HG02973 (cell line): ENCODE measurements at regions not wholly inside any gene's neighbourhood (a gene's known extent, or its start where the extent isn't known, plus 50 kb on each side); places are given as distances from the start of the nearest gene placed in this dataset.
"Not testable (repeated sequence)": the region's sequence is repeated elsewhere in the genome, so short reads cannot be mapped to it uniquely, and the experiment has no call there.

ENCODE experiments used
- ATAC-seq: cut with Tn5 transposase; IDR thresholded peaks from one replicate; pipeline ENCODE4 v1.9.1; 2021; ENCODE audit warnings: moderate library complexity; ENCODE audit not compliant: unreplicated experiment

DNA sequence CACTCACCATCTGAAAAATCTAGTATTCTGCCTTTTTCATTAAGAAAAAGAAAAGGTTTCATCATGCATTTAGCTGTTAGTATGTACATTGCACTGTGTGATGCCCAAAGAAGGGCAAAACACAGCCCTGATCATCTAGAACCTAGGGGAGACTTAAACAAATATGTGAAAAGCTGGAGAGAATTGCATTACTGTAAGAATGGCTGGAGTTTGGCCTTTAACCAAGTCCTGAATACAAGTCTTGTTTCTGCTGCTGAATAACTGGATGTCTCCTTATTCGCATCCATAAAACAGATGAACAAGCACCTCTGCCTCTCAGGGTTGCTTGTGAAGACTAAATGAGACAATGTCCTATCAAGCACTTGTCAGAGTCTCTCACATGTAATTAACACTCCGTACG, 233.4 kb upstream of the LRTM1 start:
- ATAC-seq: no peak

GRCh38 chr3:55160241-55160983, 232.6 kb upstream of the LRTM1 start:
- peak; percentile 85 for ATAC-seq

- no peak for ATAC-seq
These were observed 231.9 kb upstream of the LRTM1 start for GRCh38 chr3:55159711-55160110.

- ATAC-seq: no peak
These were observed 231.2 kb upstream of the LRTM1 start for GRCh38 chr3:55159016-55159415.

- ATAC-seq: no peak
These were observed 230.5 kb upstream of the LRTM1 start for GRCh38 chr3:55158345-55158744.

GRCh38 chr3:55157731-55158130, 229.9 kb upstream of the LRTM1 start:
- ATAC-seq: no peak

GRCh38 chr3:55156851-55157650, 229.2 kb upstream of the LRTM1 start:
- ATAC-seq: no peak

GRCh38 chr3:55147856-55148720, 220.2 kb upstream of the LRTM1 start:
- no peak for ATAC-seq

DNA sequence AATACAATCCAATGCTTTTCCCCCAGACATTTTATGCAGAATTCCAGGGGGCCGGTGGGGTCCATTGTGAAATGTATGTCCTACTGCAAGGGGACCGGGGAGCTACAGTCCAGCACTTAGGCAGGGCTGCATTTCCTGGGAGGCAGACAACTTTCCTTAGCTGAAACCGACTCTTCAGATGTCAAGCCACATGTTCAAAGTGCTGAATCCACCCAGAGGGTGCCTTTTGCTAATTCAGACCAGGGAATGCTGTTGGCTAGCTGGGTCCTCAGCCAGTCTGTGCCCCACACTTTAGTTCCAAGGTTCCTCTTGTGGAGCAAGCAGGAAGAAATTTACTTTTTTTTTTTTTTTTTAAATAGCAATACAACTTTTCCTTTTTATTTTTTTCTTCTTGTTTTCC, 219.5 kb upstream of the LRTM1 start:
- no peak for ATAC-seq

GRCh38 chr3:55146216-55146615, 218.4 kb upstream of the LRTM1 start:
- ATAC-seq: no peak

DNA sequence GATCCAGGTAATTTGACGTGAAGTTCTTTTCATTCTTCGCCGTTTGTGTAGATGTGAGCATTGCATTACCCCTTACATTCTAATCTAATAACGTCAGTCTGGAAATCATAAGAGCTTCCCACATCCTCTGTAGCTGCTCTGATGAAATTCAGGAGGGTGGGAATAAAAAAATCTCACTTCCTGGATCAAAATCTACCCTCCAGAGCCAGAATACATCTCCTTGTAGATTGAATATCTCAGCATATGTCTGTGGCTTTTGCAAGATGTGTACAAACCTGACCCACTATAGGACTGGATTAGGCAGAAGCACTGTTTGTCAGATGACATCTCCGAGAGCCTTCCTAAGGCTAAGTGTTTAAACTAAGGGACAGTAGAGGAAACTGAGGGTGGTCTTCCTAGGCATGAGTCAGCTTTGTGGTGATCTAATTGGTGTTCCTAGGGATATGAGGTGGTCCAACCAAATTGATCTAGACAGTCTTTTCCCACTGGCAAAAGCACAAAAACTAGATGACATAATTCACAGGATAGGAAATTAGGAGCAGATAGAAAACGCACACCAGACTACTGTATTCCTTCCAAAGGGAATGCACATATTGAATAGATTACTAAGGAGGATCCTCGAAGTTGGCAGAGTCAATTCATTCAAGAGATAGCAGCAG, 216.3 kb upstream of the LRTM1 start:
- ATAC-seq: no peak

GRCh38 chr3:55143336-55143735, 215.5 kb upstream of the LRTM1 start:
- no peak for ATAC-seq

DNA sequence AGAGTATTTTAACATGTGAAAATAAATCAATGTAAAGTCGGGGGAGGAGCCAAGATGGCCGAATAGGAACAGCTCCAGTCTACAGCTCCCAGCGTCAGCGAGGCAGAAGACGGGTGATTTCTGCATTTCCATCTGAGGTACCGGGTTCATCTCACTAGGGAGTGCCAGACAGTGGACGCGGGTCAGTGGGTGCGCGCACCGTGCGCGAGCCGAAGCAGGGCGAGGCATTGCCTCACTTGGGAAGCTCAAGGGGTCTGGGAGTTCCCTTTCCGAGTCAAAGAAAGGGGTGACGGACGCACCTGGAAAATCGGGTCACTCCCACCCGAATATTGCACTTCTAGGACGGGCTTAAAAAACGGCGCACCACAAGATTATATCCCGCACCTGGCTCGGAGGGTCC, 208.4 kb upstream of the LRTM1 start:
- not testable (repeated sequence) for ATAC-seq

- no peak for ATAC-seq
These were observed 200.5 kb upstream of the LRTM1 start for GRCh38 chr3:55128225-55128823.

DNA sequence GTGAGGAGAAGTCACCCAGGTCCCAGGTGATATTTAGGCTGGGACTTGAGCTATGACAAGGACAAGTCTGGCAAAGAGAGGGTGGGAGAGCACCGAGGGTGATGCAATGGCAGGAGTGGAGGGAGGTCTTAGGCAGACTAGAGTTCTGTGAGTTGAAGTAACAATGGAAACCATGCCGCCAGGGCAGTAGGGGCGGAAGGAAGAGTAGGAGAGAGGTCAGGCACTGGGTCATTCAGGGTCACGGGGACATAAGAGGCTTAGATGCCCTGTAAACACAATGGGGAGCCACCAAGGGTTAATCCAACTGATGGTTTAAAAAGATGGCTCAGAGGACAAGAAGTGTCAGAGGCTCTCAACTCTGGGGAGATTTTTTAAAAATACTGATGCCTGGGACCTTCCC, 199.7 kb upstream of the LRTM1 start:
- ATAC-seq: no peak

DNA sequence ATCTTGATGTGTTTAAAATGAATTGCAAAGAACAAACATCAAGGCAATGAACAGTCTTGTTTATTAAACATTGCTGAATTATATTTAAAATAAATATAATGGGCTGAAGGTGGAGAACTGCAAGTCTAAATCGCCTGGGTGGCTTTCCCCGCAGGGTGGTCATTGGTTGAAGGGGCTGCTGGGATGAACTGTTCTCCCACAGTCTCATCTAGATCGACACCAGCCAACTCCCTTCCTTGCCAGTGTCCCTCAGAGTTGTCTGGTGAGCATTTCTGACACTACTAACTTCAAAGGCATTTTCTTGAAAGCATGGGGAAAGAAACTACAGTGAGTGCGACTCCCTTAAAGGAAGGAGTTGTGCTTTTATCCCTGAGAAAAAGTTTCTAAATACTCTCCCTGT, 196.5 kb upstream of the LRTM1 start:
- no peak for ATAC-seq
